Keratinocyte (primary cell): ENCODE measurements at regions not wholly inside any gene's neighbourhood (a gene's known extent, or its start where the extent isn't known, plus 50 kb on each side); places are given as distances from the start of the nearest gene placed in this dataset.

Experiments
- DNase-seq: peaks from one replicate; pipeline ENCODE4 v3.0.0-alpha.2; 2011; ENCODE audit warnings: low read depth, missing footprints, low spot score
- FAIRE-seq: peaks from 2 replicates; lab custom pipeline; 2011; peaks lifted over from hg19 to GRCh38; lab: Jason Lieb, UNC
- H2AFZ ChIP-seq: 2 replicates; pipeline ENCODE4 v1.6.0; 2012; ENCODE audit warnings: low read length, control low read depth, inconsistent platforms; ENCODE audit not compliant: control insufficient read depth
- H3K27ac ChIP-seq: 2 replicates; pipeline ENCODE4 v1.5.1; 2011; ENCODE audit warnings: low read length; ENCODE audit not compliant: control insufficient read depth, insufficient read depth
- H3K27me3 ChIP-seq: 3 replicates; pipeline ENCODE4 v1.6.0; 2011; ENCODE audit warnings: low read length; ENCODE audit not compliant: control insufficient read depth, insufficient read depth; ENCODE audit errors: extremely low read depth
- H3K36me3 ChIP-seq, 2 experiments: 2 replicates in 1 of 2; 3 replicates in 1 of 2; pipeline ENCODE4 v1.5.1; 2011; ENCODE audit warnings: low read length in 2 of 2, mild to moderate bottlenecking in 1 of 2; ENCODE audit not compliant: control insufficient read depth in 2 of 2, insufficient read depth in 2 of 2; ENCODE audit errors: extremely low read depth in 1 of 2
- H3K4me1 ChIP-seq: 3 replicates; pipeline ENCODE4 v1.5.1; 2011; ENCODE audit warnings: low read length; ENCODE audit not compliant: control insufficient read depth, insufficient read depth; ENCODE audit errors: extremely low read depth
- H3K4me2 ChIP-seq: 3 replicates; pipeline ENCODE4 v1.6.0; 2011; ENCODE audit warnings: low read depth, low read length; ENCODE audit not compliant: control insufficient read depth, insufficient read depth; ENCODE audit errors: extremely low read depth
- H3K4me3 ChIP-seq, 3 experiments: fragments of 200-600 bp in 1 of 3; sonication (generic) in 1 of 3; 2 replicates in 2 of 3; 3 replicates in 1 of 3; pipeline ENCODE4 v1.5.1; 2011 to 2016; ENCODE audit warnings: low read length in 3 of 3, mild to moderate bottlenecking in 3 of 3, control low read depth in 2 of 3, inconsistent platforms in 1 of 3, low read depth in 1 of 3, mixed read lengths in 1 of 3, mixed run types in 1 of 3, moderate library complexity in 1 of 3; ENCODE audit not compliant: control insufficient read depth in 2 of 3, insufficient read depth in 2 of 3; ENCODE audit errors: extremely low read depth in 1 of 3
- H3K79me2 ChIP-seq: 2 replicates; pipeline ENCODE4 v1.6.0; 2012; ENCODE audit warnings: low read length; ENCODE audit not compliant: control insufficient read depth, insufficient read depth
- H3K9ac ChIP-seq: 3 replicates; pipeline ENCODE4 v1.6.0; 2011; ENCODE audit warnings: low read length; ENCODE audit not compliant: control insufficient read depth, insufficient read depth; ENCODE audit errors: extremely low read depth
- H3K9me1 ChIP-seq: 3 replicates; pipeline ENCODE4 v1.6.0; 2011; ENCODE audit warnings: low read length; ENCODE audit not compliant: control insufficient read depth, insufficient read depth; ENCODE audit errors: extremely low read depth
- H3K9me3 ChIP-seq: 2 replicates; pipeline ENCODE4 v1.5.1; 2012; ENCODE audit warnings: low read depth, low read length; ENCODE audit not compliant: control insufficient read depth
- H4K20me1 ChIP-seq: 3 replicates; pipeline ENCODE4 v1.6.0; 2011; ENCODE audit warnings: low read length; ENCODE audit not compliant: control insufficient read depth, insufficient read depth; ENCODE audit errors: extremely low read depth
- CTCF ChIP-seq, 3 experiments: IDR thresholded peaks in 1 of 3; conservative IDR thresholded peaks in 1 of 3; optimal IDR thresholded peaks in 1 of 3; 2 replicates in 2 of 3; 3 replicates in 1 of 3; pipeline versions ENCODE3 to v1.5.1; 2011; ENCODE audit warnings: low read length in 3 of 3, mild to moderate bottlenecking in 3 of 3, moderate library complexity in 2 of 3, control low read depth in 1 of 3, inconsistent platforms in 1 of 3; ENCODE audit not compliant: insufficient read depth in 2 of 3; ENCODE audit errors: extremely low read depth in 1 of 3
- EZH2 ChIP-seq: IDR thresholded peaks from one replicate; pipeline ENCODE4 v1.6.1; 2012; ENCODE audit warnings: inconsistent platforms, mild to moderate bottlenecking, low read length, moderate library complexity
- dilution Hi-C: fragments of 300-500 bp; cut with MboI; formaldehyde crosslinking; loops from one replicate; pipeline ENCODE4 v1.7.0; 2020; ENCODE audit warnings: low sequenced_read_pairs; ENCODE audit not compliant: extremely low pct_ligation_motif_present

DNA sequence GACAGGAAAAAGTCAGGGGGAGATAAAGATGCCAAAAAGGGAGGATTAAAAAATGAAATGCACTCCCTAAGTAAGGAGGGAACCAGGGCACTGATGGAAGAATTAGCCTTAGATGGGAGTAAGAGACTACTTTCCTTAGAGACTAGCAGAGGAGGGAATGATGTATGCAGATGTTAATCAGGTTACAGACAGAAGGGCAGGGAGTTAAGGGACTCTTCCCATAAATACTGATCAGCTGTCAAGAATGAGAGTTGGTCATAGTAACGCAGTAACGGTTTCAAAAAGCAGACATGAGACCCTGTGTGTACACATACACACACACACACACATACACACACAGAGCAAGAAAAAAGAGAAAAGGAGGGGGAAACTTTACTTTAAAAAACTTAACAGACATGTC lies 93.4 kb downstream of the PHLDA1 start:
- H3K4me3 ChIP-seq = no peak overlapping the region
- no peak for DNase-seq
- H2AFZ ChIP-seq = no peak overlapping the region
- no peaks in the 10 kb centered on the region for H4K20me1 ChIP-seq
- H3K9ac ChIP-seq = no peak overlapping the region
- H3K4me2 ChIP-seq = no peak overlapping the region
- TF ChIP-seq EZH2 = no peak
- no peak for TF ChIP-seq CTCF (optimal IDR thresholded peaks at IDR 0.05 in 1 of 3, IDR thresholded peaks at IDR 0.05 in 1 of 3, conservative IDR thresholded peaks at IDR 0.05 in 1 of 3; ENCODE audit: extremely low read depth in 1 of 3, insufficient read depth in 2 of 3, low read length in 3 of 3)
- FAIRE-seq = no peak
- no peaks in the 10 kb centered on the region for H3K79me2 ChIP-seq
- no peaks in the 10 kb centered on the region for H3K9me3 ChIP-seq
- no peaks in the 10 kb centered on the region for H3K36me3 ChIP-seq
- dilution Hi-C loops = no loop called here
- H3K27ac ChIP-seq = no peak overlapping the region
- no peaks in the 10 kb centered on the region for H3K27me3 ChIP-seq
- H3K9me1 ChIP-seq = no peaks in the 10 kb centered on the region
- peaks cover 14% of the 10 kb centered on the region for H3K4me1 ChIP-seq

DNA sequence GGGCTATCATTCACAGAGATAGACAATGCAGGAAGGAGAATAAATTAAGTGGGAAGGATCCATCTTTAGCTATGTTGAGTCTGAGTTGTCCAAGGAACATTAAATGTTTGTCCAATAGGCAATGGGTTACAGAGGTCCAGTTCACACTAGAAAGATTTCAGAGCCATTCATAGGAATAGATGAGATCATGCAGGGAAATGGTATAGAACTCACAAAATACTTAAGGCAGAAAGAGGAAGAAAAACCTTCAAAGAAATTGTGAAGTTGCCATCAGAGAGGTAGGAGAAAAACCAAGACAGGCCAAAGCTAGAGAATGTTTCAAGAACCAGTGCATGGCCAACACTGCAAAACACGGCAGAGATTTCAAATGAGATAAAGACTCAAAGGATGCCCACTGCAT lies 94.1 kb downstream of the PHLDA1 start:
- no peak overlapping the region for H3K4me3 ChIP-seq
- DNase-seq = no peak
- H3K9me1 ChIP-seq = no peaks in the 10 kb centered on the region
- FAIRE-seq = no peak
- H3K4me2 ChIP-seq = no peak overlapping the region
- H2AFZ ChIP-seq = no peak overlapping the region
- peaks cover 21% of the 10 kb centered on the region for H3K4me1 ChIP-seq
- no peak for TF ChIP-seq EZH2
- no peak for TF ChIP-seq CTCF (optimal IDR thresholded peaks at IDR 0.05 in 1 of 3, IDR thresholded peaks at IDR 0.05 in 1 of 3, conservative IDR thresholded peaks at IDR 0.05 in 1 of 3; ENCODE audit: extremely low read depth in 1 of 3, insufficient read depth in 2 of 3, low read length in 3 of 3)
- H4K20me1 ChIP-seq = no peaks in the 10 kb centered on the region
- H3K36me3 ChIP-seq = no peaks in the 10 kb centered on the region
- dilution Hi-C loops = no loop called here
- H3K27me3 ChIP-seq = no peaks in the 10 kb centered on the region
- H3K9ac ChIP-seq = no peak overlapping the region
- H3K79me2 ChIP-seq = no peaks in the 10 kb centered on the region
- no peaks in the 10 kb centered on the region for H3K9me3 ChIP-seq
- H3K27ac ChIP-seq = no peak overlapping the region
